Right lobe of liver (tissue), 4 donors: ENCODE measurements at regions not wholly inside any gene's neighbourhood (a gene's known extent, or its start where the extent isn't known, plus 50 kb on each side); places are given as distances from the start of the nearest gene placed in this dataset.

Experiments used
- CTCF ChIP-seq, 4 donors: fragments of 200-600 bp in 3 of 4; fragments of 450-650 bp in 1 of 4; IDR thresholded peaks; one replicate each; pipeline versions ENCODE4 v1.5.1 to v1.8.0; 2016 to 2022; ENCODE audit warnings: antibody characterized with exemption in 4 of 4, mild to moderate bottlenecking in 2 of 4
- POLR2A ChIP-seq: fragments of 450-650 bp; IDR thresholded peaks from one replicate; pipeline ENCODE4 v1.6.1; 2017; ENCODE audit warnings: antibody characterized with exemption, mild to moderate bottlenecking
- donor health status: DM: no; HTN: no; CAD: no.
- donor health status: DM: no; HTN: no; CAD: no.
- donor health status: DM: no; HTN: yes; CAD: no.

GRCh38 chr6:125554456-125554855 lies 195.0 kb upstream of the HEY2 start:
- TF ChIP-seq CTCF (IDR thresholded peaks at IDR 0.05) = no peak
- TF ChIP-seq POLR2A = no peak
